GM13977 (cell line): ENCODE measurements at regions not wholly inside any gene's neighbourhood (a gene's known extent, or its start where the extent isn't known, plus 50 kb on each side); places are given as distances from the start of the nearest gene placed in this dataset.
A peak's percentile ranks its signal among the peaks of the same experiment; 100 is the strongest.
"Not testable (repeated sequence)": the region's sequence is repeated elsewhere in the genome, so short reads cannot be mapped to it uniquely, and the experiment has no call there.

Source experiments
- DNase-seq: peaks from one replicate; pipeline ENCODE4 v3.0.0; 2012; ENCODE audit warnings: low spot score
- CTCF ChIP-seq: IDR thresholded peaks from 2 replicates; pipeline ENCODE4 v1.5.1; 2012; ENCODE audit warnings: mild to moderate bottlenecking, control low read depth; ENCODE audit not compliant: insufficient read depth; ENCODE audit errors: extremely low read depth, missing control alignments
- in situ Hi-C: fragments of 300-500 bp; cut with MboI; formaldehyde crosslinking; loops from one replicate; pipeline ENCODE4 v1.12.0; 2022; ENCODE audit warnings: low sequenced_read_pairs, low pct_unique_long_range_greater_than_20kb, mixed read lengths, inconsistent platforms; ENCODE audit not compliant: unreplicated experiment

DNA sequence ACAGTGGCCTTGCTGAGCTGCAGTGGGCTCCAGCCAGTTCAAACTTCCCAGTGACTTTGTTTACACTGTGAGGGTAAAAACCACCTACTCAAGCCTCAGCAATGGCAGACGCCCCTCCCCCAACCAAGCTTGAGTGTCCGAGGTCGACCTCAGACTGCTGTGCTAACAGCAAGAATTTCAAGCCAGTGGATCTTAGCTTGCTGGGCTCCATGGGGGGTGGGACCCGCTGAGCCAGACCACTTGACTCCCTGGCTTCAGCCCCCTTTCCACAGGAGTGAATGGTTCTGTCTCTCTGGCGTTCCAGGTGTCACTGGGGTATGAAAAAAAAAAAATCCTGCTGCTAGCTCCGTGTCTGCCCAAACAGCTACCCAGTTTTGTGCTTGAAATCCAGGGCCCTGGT is 168.9 kb upstream of the INTU start:
- DNase-seq, result no peak
- TF ChIP-seq CTCF, result no peak
- in situ Hi-C loops, result no loop called here

GRCh38 chr4:127469542-127469941 is 163.2 kb upstream of the INTU start:
- DNase-seq, result no peak
- no peak for TF ChIP-seq CTCF
- in situ Hi-C loops, result no loop called here

GRCh38 chr4:127469959-127470809 is 162.6 kb upstream of the INTU start:
- DNase-seq, result no peak
- TF ChIP-seq CTCF, result no peak
- in situ Hi-C loops, result no loop called here

DNA sequence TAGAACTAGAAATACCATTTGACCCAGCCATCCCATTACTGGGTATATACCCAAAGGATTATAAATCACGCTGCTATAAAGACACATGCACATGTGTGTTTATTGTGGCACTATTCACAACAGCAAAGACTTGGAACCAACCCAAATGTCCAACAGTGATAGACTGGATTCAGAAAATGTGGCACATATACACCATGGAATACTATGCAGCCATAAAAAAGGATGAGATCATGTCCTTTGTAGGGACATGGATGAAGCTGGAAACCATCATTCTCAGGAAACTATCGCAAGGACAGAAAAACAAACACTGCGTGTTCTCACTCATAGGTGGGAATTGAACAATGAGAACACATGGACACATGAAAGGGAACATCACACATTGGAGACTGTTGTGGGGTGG is 154.5 kb upstream of the INTU start:
- in situ Hi-C loops, DNase-seq: not testable (repeated sequence)

DNA sequence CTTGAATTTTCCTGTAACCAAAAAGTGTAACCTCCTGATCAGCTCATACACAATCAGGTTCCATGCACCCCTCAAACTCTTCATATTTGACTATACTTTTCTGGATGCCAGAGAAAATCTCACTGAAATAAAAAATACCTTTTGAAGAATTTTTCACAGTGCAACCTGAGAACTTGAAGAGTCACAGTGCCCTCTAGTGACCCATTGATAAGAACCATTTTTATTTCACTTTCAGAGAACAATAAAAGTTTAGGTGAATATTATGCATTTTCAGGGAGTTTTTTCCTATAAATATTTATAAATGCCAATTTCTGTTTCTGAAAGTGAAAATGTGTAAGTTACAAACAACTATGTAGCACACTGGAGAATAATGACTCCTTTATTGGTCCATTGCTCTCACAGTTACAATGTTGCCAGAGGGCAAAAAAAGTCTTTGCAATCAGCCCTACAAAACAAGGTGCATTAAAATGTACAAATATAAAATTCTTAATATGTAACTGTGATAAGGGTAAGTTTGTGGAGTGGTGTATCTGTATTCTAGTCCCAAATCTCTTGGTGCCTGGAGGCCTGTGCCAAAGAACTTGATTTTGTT is 153.6 kb upstream of the INTU start:
- in situ Hi-C loops, result no loop called here
- DNase-seq, result peak; percentile 23

DNA sequence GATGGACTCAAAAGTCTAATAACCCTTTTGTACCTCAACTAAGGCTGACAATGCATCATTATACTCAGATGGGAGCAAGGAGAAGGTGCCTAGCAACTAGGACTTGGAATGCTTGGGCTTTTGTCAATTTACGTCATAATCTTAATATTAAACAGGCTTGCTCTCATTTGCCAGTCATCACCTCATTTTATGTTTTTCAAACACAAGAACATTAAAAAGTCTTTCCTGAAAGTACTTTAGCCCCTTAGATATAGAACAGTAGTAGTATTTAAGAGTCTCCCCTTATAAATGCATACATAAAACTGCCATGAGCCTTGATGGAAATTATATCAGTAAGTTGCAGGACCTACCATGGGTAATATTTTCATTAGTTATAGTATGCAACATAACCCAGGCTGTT is 150.7 kb upstream of the INTU start:
- in situ Hi-C loops, result no loop called here
- DNase-seq, result no peak
- TF ChIP-seq CTCF, result no peak

More for the DNA sequence above, 153.6 kb upstream of the INTU start:
- TF ChIP-seq CTCF, result peak; percentile 54

DNA sequence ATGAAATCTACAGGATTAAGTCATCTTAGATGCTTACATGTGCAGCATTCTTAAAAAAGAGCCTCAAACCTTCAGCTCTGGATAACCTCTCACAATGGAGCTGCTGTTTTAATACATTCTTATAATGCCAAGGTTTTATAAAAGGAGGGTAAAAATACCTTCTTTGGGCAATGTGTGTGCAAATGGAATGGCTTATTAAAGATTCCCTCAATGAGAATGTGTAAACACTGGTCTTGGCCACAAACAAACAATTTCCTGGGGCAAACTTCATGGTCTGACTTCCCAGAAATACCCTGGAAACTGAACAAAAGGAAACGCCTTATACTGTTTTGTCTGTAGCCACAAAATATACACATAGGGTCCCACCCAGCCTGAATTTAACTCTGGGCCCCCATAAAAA is 148.6 kb upstream of the INTU start:
- in situ Hi-C loops, result no loop called here
- DNase-seq, result no peak
- no peak for TF ChIP-seq CTCF
